Stimulated activated naive B cell treated with anti-CD40 and anti-IgM and Interleukin-4, amounts not matched to agents 10 μg/mL and 1 μg/mL and 100 μg/mL, for 72 hours (primary cell): ENCODE measurements at regions not wholly inside any gene's neighbourhood (a gene's known extent, or its start where the extent isn't known, plus 50 kb on each side); places are given as distances from the start of the nearest gene placed in this dataset.
"Not testable (repeated sequence)": the region's sequence is repeated elsewhere in the genome, so short reads cannot be mapped to it uniquely, and the experiment has no call there.

Experiments used
- ATAC-seq, 2 donors: fragments of 150-1000 bp; cut with Tn5 transposase; replicated peaks; 2 replicates each; pipeline ENCODE4 v1.10.0; 2021; ENCODE audit warnings: moderate library complexity in 1 of 2
- DNase-seq: peaks from one replicate; pipeline ENCODE4 v3.0.0; 2021
- H3K27ac Mint-ChIP-seq: one replicate; pipeline ENCODE4 v1.8.0; 2022; ENCODE audit warnings: mild to moderate bottlenecking, mixed read lengths
- H3K27me3 Mint-ChIP-seq, 2 donors: one replicate each; pipeline ENCODE4 v1.8.0; 2022; ENCODE audit warnings: mixed read lengths in 2 of 2
- H3K36me3 Mint-ChIP-seq, 2 donors: one replicate each; pipeline ENCODE4 v1.8.0; 2022; ENCODE audit warnings: mixed read lengths in 2 of 2, mild to moderate bottlenecking in 1 of 2
- H3K4me1 Mint-ChIP-seq, 2 donors: one replicate each; pipeline ENCODE4 v1.8.0; 2022; ENCODE audit warnings: mixed read lengths in 2 of 2, mild to moderate bottlenecking in 1 of 2
- H3K4me3 Mint-ChIP-seq, 2 donors: one replicate each; pipeline ENCODE4 v1.8.0; 2022; ENCODE audit warnings: mild to moderate bottlenecking in 2 of 2, mixed read lengths in 2 of 2, moderate library complexity in 1 of 2
- H3K9me3 Mint-ChIP-seq, 2 donors: one replicate each; pipeline ENCODE4 v1.8.0; 2022; ENCODE audit warnings: mixed read lengths in 2 of 2, mild to moderate bottlenecking in 1 of 2

DNA sequence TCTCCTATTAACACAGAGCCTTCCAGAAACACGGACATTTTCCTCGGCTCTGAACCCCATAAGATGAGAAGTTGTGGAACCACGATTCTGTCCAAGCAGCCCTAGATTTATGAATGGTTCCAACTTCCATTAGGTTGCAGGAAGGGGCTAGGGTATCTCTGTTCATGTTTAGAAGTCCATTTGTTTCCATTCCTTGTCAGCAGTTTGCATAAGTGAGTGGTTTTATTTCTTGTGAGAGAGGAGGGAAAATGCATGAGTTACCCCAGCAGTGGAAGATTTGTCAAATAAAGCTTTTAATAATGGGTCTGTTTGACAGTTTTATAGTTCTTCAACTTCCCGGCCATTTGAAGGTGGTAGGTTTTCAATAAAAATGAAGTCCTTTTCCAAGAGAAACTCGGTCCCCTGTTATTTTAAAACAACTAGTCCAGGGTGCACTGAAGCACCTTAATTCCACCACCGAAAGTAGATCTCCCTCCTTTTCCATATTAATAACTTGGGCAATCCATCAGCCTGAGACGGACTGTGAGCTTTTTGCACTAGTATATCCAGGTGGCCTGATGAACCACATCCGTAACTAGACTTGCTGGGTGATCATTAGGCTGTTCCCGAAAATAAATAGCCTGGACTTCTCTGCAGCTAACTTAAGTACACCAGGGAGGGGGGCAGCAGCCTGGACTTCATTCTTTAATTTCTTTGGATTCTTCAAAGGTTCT, 181.3 kb downstream of the TMEM114 start:
- ATAC-seq (no peak), DNase-seq (no peak)
- Mint-ChIP-seq H3K9me3 (peaks cover 6 to 11% of the 10 kb centered on the region in 2 donors), H3K4me1 (no peaks in the 10 kb centered on the region), H3K36me3 (no peaks in the 10 kb centered on the region), H3K27me3 (no peaks in the 10 kb centered on the region), H3K27ac (no peak overlapping the region), H3K4me3 (no peak overlapping the region)

DNA sequence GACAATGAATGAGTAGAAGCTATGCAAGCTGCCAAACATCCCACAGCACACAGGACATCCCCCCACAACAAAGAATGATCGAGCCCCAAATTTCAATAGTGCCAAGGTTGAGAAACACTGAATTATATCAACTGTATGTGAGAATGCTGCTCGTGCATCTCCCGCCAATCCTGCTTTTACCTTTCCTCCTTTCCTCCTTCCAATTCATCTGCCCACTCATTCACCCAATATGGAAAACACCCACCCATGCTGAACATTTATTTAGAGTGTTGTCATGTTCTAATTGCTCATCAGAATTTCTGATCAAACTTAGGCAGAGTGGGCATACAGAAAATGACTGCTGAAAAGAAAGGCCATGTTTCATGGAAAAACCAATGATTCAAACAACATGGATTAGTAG, 183.0 kb downstream of the TMEM114 start:
- H3K9me3 Mint-ChIP-seq, result peaks cover 9 to 11% of the 10 kb centered on the region in 2 donors
- DNase-seq (no peak), ATAC-seq (no peak)
- no peaks in the 10 kb centered on the region for H3K36me3 Mint-ChIP-seq
- no peak overlapping the region for H3K4me3 Mint-ChIP-seq
- H3K27me3 Mint-ChIP-seq, result no peaks in the 10 kb centered on the region
- H3K4me1 Mint-ChIP-seq, result no peaks in the 10 kb centered on the region
- no peak overlapping the region for H3K27ac Mint-ChIP-seq

DNA sequence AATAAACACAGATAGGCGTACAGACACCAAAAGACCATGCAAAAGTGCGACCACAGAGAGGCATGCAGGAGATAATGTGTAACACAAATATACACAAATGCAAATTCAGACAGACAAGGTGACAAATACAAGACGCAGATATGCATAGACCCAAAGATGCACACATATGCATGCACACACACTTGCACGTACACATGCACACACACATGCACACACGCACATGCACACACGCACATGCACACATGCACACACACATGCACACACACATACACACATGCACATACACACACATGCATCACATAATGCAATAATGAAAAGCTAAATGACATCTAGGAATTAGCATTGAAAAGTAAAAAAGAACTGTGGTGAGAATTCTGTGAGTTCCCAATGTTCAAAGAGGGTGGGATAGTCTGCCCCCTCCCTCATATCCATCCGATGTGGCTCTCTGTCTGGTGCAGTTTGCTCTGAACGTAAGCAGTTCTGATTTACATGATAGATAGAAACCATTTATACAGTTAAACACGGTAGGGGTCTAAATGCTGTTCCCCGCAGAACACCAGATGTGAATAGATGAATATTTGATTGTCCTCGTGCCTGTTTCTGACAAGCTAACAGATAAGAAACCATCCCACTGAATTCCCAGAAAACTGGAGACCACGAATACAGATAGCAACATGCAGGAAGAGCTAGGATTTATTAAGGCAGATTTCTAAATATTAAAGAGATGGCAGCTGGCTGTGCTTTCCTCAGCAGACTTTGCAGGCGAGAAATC, 186.1 kb downstream of the TMEM114 start:
- no peak for DNase-seq
- no peak for ATAC-seq
- Mint-ChIP-seq H3K36me3 (no peaks in the 10 kb centered on the region), H3K4me3 (no peak overlapping the region), H3K9me3 (peaks cover 3% of the 10 kb centered on the region in 2 donors), H3K27me3 (peaks cover 0 to 3% of the 10 kb centered on the region in 2 donors), H3K4me1 (no peaks in the 10 kb centered on the region), H3K27ac (no peak overlapping the region)

DNA sequence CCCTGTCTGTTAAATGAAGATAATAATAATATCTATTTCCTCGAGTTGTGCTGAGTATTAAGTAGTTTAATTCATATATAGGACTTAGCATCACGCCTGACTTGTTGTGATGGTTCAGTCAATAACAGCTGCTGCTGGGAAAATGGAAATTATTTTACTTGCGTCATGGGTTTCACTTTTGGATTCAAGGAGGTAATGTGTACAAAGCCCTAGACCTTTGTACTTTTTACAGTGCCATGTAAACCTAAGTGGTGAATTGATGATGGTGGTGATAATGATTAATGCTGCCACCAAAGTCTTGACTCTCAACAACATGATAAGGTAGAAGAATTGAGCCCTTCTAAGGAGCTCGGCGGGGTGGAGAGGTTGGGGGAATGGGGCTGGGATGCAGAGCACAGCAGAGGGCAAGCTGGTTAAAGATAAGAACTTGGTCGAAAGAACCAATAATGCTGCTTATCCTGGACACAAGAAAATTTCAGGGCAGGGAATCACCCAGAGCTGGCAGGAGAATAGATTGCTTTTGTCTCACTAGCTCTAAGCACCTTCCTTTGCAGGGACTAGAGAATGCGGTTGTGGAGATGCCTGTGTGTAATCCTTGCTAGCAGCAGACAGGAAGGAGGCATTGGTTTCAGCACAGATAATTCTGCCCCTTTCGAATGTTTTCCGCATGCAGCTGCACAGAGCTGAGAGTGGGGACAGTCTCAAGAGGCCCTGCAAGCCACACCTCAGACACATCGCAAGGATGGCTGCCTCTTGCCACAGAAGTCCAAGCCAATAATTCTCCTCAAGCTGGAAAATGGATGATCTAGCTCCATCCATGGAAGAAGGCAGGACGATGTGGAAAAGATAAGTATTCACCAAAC, 187.1 kb downstream of the TMEM114 start:
- no peak overlapping the region for H3K4me3 Mint-ChIP-seq
- no peaks in the 10 kb centered on the region for H3K4me1 Mint-ChIP-seq
- ATAC-seq (no peak), DNase-seq (no peak)
- H3K36me3 Mint-ChIP-seq, result no peaks in the 10 kb centered on the region
- H3K9me3 Mint-ChIP-seq, result peaks cover 3% of the 10 kb centered on the region in 2 donors
- no peak overlapping the region for H3K27ac Mint-ChIP-seq
- peaks cover 0 to 6% of the 10 kb centered on the region in 2 donors for H3K27me3 Mint-ChIP-seq

DNA sequence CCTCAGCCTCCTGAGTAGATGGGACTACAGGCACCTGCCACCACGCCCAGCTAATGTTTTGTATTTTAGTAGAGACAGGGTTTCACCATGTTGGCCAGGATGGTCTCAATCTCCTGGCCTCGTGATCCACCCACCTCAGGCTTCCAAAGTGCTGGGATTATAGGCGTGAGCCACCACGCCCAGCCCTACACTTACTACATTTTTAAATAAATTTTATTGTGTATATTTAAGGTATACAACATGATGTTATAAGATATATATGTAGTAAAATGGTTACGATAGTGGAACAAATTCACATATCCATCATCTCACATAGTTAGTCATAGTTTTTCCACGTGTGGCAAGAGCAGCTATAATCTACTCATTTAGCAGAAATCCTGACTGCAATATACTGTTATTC, 189.6 kb downstream of the TMEM114 start:
- not testable (repeated sequence) for ATAC-seq, H3K4me1 Mint-ChIP-seq

DNA sequence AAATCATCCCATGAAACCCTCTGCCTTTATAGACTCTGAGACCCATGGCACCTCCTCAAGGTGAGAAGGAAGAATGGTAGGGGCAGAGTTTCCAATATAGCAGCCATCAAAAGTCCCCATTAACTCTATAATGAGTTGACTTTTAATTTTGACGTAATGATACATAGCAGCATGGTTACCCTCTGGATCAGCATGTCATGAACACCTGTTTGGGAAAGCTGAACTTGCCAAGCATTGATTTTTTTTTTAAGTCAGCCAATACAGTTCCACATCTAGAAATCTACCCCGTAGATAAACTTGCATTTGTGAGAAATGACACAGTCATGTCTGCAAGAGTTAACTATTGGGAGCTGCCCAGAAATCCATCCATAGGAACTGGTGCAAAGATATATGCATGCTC, 191.8 kb downstream of the TMEM114 start:
- no peak overlapping the region for H3K4me3 Mint-ChIP-seq
- H3K27me3 Mint-ChIP-seq, result peaks cover 0 to 6% of the 10 kb centered on the region in 2 donors
- ATAC-seq (no peak), DNase-seq (no peak)
- H3K9me3 Mint-ChIP-seq, result no peaks in the 10 kb centered on the region
- H3K36me3 Mint-ChIP-seq, result no peaks in the 10 kb centered on the region
- H3K4me1 Mint-ChIP-seq, result no peaks in the 10 kb centered on the region
- H3K27ac Mint-ChIP-seq, result no peak overlapping the region

More for the DNA sequence above, 189.6 kb downstream of the TMEM114 start:
- not testable (repeated sequence) for H3K36me3 Mint-ChIP-seq, H3K27me3 Mint-ChIP-seq, H3K27ac Mint-ChIP-seq, H3K4me3 Mint-ChIP-seq, DNase-seq, H3K9me3 Mint-ChIP-seq

DNA sequence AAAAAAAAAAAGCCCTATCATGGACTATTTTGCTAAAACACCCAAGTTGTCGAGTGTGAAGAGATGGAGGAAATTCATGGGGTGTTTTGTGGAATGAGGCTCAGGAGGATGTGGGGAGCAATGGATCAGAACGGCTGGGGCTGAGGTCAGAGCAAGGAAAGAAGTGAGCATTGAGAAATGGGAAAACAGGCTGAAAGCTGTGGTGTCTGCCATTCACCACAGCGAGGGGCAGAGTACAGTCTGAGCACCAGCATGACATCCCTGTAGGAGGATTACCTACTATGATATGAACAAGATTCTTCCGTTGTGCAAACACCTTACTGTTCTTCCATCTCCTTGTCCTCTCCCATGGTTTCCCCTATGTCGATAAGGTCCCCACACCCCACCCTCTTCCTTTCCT, 193.1 kb downstream of the TMEM114 start:
- Mint-ChIP-seq H3K9me3 (no peaks in the 10 kb centered on the region), H3K4me1 (no peaks in the 10 kb centered on the region), H3K27ac (no peak overlapping the region), H3K36me3 (no peaks in the 10 kb centered on the region), H3K27me3 (peaks cover 0 to 6% of the 10 kb centered on the region in 2 donors), H3K4me3 (no peak overlapping the region)
- ATAC-seq (no peak), DNase-seq (no peak)

DNA sequence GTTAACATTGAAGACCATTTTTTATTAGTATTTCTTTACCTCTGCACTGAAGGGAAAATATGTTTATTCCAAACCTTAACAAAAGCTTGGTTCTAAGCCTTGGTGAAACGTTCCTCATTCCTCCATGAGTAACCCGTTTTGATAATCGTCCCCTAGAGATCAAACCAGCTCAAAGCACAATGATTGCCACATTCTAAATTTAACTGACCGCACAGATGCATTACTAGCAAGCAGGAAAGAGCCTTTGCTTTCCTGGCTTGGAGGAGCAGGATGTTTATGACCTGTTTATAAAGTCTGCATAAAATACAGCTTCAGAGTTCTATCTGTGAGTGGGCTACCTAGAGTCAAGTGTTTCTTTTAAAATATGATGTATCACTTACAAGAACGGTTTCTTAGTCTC, 193.8 kb downstream of the TMEM114 start:
- Mint-ChIP-seq H3K9me3 (peaks cover 0 to 2% of the 10 kb centered on the region in 2 donors), H3K4me1 (no peaks in the 10 kb centered on the region), H3K27me3 (peaks cover 0 to 6% of the 10 kb centered on the region in 2 donors), H3K4me3 (no peak overlapping the region), H3K36me3 (no peaks in the 10 kb centered on the region), H3K27ac (no peak overlapping the region)
- DNase-seq, result no peak
- ATAC-seq, result no peak

DNA sequence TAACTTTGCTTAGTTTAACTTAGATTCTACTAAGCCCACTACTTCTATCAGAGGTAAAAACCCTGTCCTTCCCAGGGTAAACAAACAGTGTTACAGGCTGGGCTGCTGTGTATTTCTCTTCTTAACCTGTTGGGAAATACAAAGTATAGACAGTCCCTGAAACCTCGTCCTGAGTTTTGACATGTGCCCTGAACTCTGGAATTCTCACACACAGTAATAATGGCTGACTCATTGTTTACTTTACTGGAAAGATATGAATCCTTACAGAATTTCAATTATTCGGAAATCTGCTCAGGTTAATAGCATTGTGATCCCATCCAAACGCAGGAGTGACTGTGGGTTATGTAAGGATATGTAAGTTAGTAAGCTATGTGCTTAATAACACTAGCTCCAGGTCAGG, 199.1 kb downstream of the TMEM114 start:
- no peaks in the 10 kb centered on the region for H3K36me3 Mint-ChIP-seq
- no peaks in the 10 kb centered on the region for H3K27me3 Mint-ChIP-seq
- H3K27ac Mint-ChIP-seq, result no peak overlapping the region
- H3K4me3 Mint-ChIP-seq, result no peak overlapping the region
- DNase-seq (no peak), ATAC-seq (no peak)
- peaks cover 3 to 10% of the 10 kb centered on the region in 2 donors for H3K9me3 Mint-ChIP-seq
- no peaks in the 10 kb centered on the region for H3K4me1 Mint-ChIP-seq

DNA sequence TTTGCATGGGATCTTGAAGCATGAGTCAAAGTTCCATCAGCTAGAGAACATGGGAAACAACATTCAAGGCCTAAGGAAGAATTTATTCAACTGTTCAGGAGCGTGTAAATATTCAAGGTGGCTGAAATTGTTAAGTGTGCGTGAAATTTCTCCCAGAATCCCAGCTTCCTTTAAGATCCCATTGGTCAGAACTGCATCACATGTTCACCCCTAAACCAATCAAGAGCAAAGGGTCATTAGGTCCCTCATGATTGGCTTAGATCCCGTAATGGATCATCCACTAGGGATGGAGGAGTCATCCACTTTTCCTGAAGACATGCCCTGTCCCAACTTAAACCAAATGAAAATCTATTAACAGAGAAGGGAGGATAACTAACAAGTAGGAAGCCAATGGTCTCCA, 201.6 kb downstream of the TMEM114 start:
- no peaks in the 10 kb centered on the region for H3K4me1 Mint-ChIP-seq
- ATAC-seq, result no peak
- H3K36me3 Mint-ChIP-seq, result no peaks in the 10 kb centered on the region
- H3K27me3 Mint-ChIP-seq, result no peaks in the 10 kb centered on the region
- DNase-seq, result no peak
- H3K27ac Mint-ChIP-seq, result no peak overlapping the region
- peaks cover 3 to 10% of the 10 kb centered on the region in 2 donors for H3K9me3 Mint-ChIP-seq
- no peak overlapping the region for H3K4me3 Mint-ChIP-seq

DNA sequence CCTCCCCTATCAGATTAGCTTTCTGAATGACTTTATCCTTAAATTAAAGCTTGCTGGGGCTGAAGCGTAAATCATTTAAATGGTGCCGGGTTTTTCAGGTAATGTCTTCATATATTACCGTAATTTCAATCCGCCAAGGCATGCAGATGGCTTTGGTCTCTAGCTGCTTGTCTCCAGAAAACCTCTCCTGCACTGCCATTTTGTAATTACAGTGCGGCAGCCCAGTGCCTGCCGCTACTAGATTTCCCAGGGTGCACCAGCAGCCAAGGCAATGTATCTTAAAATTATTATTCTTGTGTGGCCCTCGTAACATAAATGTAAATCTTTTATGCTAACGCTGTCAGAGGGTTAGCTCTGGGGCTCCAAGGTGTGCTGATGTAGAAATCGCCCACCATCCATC, 208.5 kb downstream of the TMEM114 start:
- H3K9me3 Mint-ChIP-seq, result peaks cover 4 to 6% of the 10 kb centered on the region in 2 donors

DNA sequence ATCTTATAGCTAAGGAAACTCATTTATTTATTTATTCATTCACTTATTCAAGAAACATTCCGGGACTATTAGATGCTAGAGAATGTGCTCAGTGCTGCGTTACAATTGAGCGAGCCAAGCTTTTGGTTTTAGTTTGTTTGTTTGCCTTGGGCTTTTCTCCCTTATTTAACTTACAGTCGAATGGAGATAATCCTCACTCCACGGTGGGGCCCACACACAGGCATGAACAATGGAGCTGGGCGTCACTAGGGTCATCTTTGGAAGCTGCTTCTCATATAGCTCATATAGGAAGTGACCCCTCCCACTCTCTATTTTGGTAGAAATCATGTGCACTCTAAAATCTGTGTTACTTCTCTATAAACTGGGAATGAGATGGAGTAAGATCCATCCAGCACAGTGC, 210.0 kb downstream of the TMEM114 start:
- H3K4me1 Mint-ChIP-seq, result no peaks in the 10 kb centered on the region
- DNase-seq (no peak), ATAC-seq (no peak)
- no peaks in the 10 kb centered on the region for H3K36me3 Mint-ChIP-seq
- no peaks in the 10 kb centered on the region for H3K27me3 Mint-ChIP-seq
- no peak overlapping the region for H3K27ac Mint-ChIP-seq
- no peak overlapping the region for H3K4me3 Mint-ChIP-seq
- peaks cover 4 to 6% of the 10 kb centered on the region in 2 donors for H3K9me3 Mint-ChIP-seq

More for the DNA sequence above, 208.5 kb downstream of the TMEM114 start:
- H3K4me1 Mint-ChIP-seq, result no peaks in the 10 kb centered on the region
- ATAC-seq, result no peak
- DNase-seq, result no peak
- no peaks in the 10 kb centered on the region for H3K27me3 Mint-ChIP-seq
- H3K36me3 Mint-ChIP-seq, result no peaks in the 10 kb centered on the region
- no peak overlapping the region for H3K27ac Mint-ChIP-seq
- H3K4me3 Mint-ChIP-seq, result no peak overlapping the region

DNA sequence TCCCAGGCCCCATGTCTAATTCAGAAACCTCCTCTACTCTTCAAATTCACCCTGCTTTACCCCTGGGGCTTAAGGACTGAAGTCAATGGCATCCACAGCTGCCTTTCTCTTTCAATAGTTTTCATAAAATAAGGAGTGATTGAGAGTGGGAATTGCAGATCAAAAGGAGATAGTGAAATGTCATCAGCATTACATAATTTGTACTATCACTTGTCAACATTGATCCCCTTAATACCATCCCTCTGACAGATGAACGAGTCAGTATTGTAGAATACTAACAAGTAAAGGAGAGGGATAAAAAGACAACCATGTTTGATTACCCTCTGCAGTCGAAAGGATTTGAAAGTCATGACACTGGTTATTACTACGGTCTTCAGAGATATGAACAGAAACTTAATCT, 212.4 kb downstream of the TMEM114 start:
- peaks cover 4 to 6% of the 10 kb centered on the region in 2 donors for H3K9me3 Mint-ChIP-seq
- DNase-seq, result no peak
- no peaks in the 10 kb centered on the region for H3K27me3 Mint-ChIP-seq
- H3K4me1 Mint-ChIP-seq, result no peaks in the 10 kb centered on the region
- H3K36me3 Mint-ChIP-seq, result no peaks in the 10 kb centered on the region
- H3K4me3 Mint-ChIP-seq, result no peak overlapping the region
- no peak for ATAC-seq
- no peak overlapping the region for H3K27ac Mint-ChIP-seq

DNA sequence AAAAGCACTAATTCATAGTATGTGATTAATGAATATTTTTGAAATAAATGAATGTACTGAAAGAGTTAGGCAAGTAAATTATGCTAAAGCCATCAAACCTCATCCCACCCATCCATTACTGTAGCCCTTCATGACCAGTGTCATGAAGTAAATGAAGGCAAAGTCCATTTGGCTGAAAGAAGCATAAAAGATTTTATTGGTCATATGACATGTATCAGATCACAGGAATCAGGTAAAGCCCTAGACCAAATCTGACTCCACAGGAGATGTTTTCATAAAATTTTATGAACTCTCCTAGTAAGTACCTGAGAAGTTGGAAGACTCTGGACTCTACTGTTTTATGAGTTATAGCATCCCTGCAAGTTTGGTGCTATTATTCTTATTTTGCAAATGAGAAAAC, 213.5 kb downstream of the TMEM114 start:
- peaks cover 3 to 4% of the 10 kb centered on the region in 2 donors for H3K9me3 Mint-ChIP-seq
- no peaks in the 10 kb centered on the region for H3K27me3 Mint-ChIP-seq
- no peak overlapping the region for H3K27ac Mint-ChIP-seq
- no peaks in the 10 kb centered on the region for H3K4me1 Mint-ChIP-seq
- DNase-seq (no peak), ATAC-seq (no peak)
- H3K4me3 Mint-ChIP-seq, result no peak overlapping the region
- H3K36me3 Mint-ChIP-seq, result no peaks in the 10 kb centered on the region
